Upper lobe of left lung (tissue), 4 donors: ENCODE measurements at regions not wholly inside any gene's neighbourhood (a gene's known extent, or its start where the extent isn't known, plus 50 kb on each side); places are given as distances from the start of the nearest gene placed in this dataset.

Experiments
- CTCF ChIP-seq, 6 experiments: fragments of 450-650 bp in 4 of 6; fragments of 200-600 bp in 2 of 6; sonication (generic) in 2 of 6; IDR thresholded peaks; one replicate each; pipeline ENCODE4 v1.5.1; 2016 to 2019; ENCODE audit warnings: antibody characterized with exemption in 6 of 6
- EP300 ChIP-seq, 4 donors: sonication (generic); formaldehyde crosslinking; IDR thresholded peaks; one replicate each; pipeline ENCODE4 v1.5.1; 2017; ENCODE audit warnings: antibody characterized with exemption in 4 of 4, control low read depth in 2 of 4
- POLR2A ChIP-seq, 4 donors: fragments of 450-650 bp; IDR thresholded peaks; one replicate each; pipeline ENCODE4 v1.5.1; 2016 to 2017; ENCODE audit warnings: antibody characterized with exemption in 4 of 4, mild to moderate bottlenecking in 2 of 4

DNA sequence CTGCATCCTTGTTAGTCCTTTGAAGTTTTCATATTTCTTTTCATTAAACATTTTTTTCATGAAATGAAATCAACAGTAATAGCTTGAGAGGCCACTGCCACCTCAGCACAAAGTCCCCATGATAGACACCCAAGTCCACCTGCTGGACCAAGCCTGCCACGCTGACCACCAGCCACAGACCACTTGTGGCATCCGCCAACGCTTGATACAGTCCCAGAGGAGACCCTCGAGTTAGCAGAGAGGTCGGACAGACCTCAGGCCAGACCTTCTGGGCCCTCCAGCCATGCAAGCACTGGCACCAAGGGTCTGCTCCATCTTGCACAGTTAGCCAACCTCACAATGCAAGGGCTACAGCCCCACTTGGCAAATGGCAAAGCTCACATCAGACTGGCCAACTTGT lies 91.8 kb upstream of the RTL6 start:
- TF ChIP-seq CTCF (IDR thresholded peaks at IDR 0.05) (no peak), POLR2A (IDR thresholded peaks at IDR 0.05) (no peak), EP300 (IDR thresholded peaks at IDR 0.05) (no peak)
